PFSK-1 (cell line): ENCODE measurements at regions not wholly inside any gene's neighbourhood (a gene's known extent, or its start where the extent isn't known, plus 50 kb on each side); places are given as distances from the start of the nearest gene placed in this dataset.

Experiments used
- FOXP2 ChIP-seq: optimal IDR thresholded peaks from 2 replicates; pipeline ENCODE3; 2011; ENCODE audit warnings: borderline replicate concordance, control low read depth, inconsistent platforms; ENCODE audit not compliant: insufficient read depth; ENCODE audit errors: extremely low read length, extremely low read depth
- POLR2AphosphoS5 ChIP-seq: IDR thresholded peaks from 2 replicates; pipeline ENCODE4 v1.6.1; 2012; ENCODE audit warnings: low read depth, mild to moderate bottlenecking, control low read depth, low read length, moderate library complexity
- SIN3A ChIP-seq: IDR thresholded peaks from 2 replicates; pipeline ENCODE4 v1.6.1; 2012; ENCODE audit warnings: mild to moderate bottlenecking, low read length, moderate library complexity, borderline replicate concordance; ENCODE audit not compliant: insufficient read depth
- TAF1 ChIP-seq: IDR thresholded peaks from 2 replicates; pipeline ENCODE4 v1.6.1; 2012; ENCODE audit warnings: low read length, control low read depth, borderline replicate concordance; ENCODE audit not compliant: insufficient read depth
- TF ChIP-seq, protein P1 (sequence below), 2 experiments: IDR thresholded peaks; 2 replicates each; pipeline versions ENCODE4 v1.6.1 to v1.8.0; 2011 to 2012; ENCODE audit warnings: low read depth in 2 of 2, low read length in 2 of 2, control low read depth in 1 of 2, inconsistent platforms in 1 of 2, mild to moderate bottlenecking in 1 of 2, moderate library complexity in 1 of 2; ENCODE audit not compliant: insufficient read depth in 1 of 2

DNA sequence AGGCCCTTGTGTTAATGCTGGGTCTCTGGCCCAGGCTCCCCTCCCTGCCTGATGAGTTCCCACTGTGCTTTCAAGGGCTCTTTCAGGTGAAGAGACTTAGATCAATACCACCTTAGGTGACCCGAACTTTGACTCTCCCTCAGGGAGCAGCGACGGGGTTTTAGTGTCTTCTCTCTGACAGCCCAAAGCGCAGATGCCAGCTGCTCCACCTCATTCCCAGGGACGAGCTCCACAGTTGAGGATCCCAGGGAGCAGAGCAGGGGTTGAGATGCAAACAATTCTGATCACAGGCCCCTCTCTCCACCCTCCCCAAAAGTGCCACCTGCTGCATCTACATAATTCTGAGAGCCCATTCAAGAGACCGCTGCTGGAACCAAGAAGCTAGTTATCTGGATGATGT is 265.1 kb downstream of the TJP1 start:
- no peak for TF ChIP-seq TAF1
- TF ChIP-seq POLR2AphosphoS5, result no peak
- TF ChIP-seq, protein P1, sequence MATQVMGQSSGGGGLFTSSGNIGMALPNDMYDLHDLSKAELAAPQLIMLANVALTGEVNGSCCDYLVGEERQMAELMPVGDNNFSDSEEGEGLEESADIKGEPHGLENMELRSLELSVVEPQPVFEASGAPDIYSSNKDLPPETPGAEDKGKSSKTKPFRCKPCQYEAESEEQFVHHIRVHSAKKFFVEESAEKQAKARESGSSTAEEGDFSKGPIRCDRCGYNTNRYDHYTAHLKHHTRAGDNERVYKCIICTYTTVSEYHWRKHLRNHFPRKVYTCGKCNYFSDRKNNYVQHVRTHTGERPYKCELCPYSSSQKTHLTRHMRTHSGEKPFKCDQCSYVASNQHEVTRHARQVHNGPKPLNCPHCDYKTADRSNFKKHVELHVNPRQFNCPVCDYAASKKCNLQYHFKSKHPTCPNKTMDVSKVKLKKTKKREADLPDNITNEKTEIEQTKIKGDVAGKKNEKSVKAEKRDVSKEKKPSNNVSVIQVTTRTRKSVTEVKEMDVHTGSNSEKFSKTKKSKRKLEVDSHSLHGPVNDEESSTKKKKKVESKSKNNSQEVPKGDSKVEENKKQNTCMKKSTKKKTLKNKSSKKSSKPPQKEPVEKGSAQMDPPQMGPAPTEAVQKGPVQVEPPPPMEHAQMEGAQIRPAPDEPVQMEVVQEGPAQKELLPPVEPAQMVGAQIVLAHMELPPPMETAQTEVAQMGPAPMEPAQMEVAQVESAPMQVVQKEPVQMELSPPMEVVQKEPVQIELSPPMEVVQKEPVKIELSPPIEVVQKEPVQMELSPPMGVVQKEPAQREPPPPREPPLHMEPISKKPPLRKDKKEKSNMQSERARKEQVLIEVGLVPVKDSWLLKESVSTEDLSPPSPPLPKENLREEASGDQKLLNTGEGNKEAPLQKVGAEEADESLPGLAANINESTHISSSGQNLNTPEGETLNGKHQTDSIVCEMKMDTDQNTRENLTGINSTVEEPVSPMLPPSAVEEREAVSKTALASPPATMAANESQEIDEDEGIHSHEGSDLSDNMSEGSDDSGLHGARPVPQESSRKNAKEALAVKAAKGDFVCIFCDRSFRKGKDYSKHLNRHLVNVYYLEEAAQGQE (IDR thresholded peaks at IDR 0.05; ENCODE audit: insufficient read depth in 1 of 2, low read depth in 2 of 2, low read length in 2 of 2), result no peak
- no peak for TF ChIP-seq SIN3A
- TF ChIP-seq FOXP2, result no peak
